Keratinocyte (primary cell): ENCODE measurements at regions not wholly inside any gene's neighbourhood (a gene's known extent, or its start where the extent isn't known, plus 50 kb on each side); places are given as distances from the start of the nearest gene placed in this dataset.

ENCODE experiments used
- DNase-seq: peaks from one replicate; pipeline ENCODE4 v3.0.0-alpha.2; 2011; ENCODE audit warnings: low read depth, missing footprints, low spot score
- FAIRE-seq: peaks from 2 replicates; lab custom pipeline; 2011; peaks lifted over from hg19 to GRCh38; lab: Jason Lieb, UNC
- H2AFZ ChIP-seq: 2 replicates; pipeline ENCODE4 v1.6.0; 2012; ENCODE audit warnings: low read length, control low read depth, inconsistent platforms; ENCODE audit not compliant: control insufficient read depth
- H3K27ac ChIP-seq: 2 replicates; pipeline ENCODE4 v1.5.1; 2011; ENCODE audit warnings: low read length; ENCODE audit not compliant: control insufficient read depth, insufficient read depth
- H3K27me3 ChIP-seq: 3 replicates; pipeline ENCODE4 v1.6.0; 2011; ENCODE audit warnings: low read length; ENCODE audit not compliant: control insufficient read depth, insufficient read depth; ENCODE audit errors: extremely low read depth
- H3K36me3 ChIP-seq, 2 experiments: 2 replicates in 1 of 2; 3 replicates in 1 of 2; pipeline ENCODE4 v1.5.1; 2011; ENCODE audit warnings: low read length in 2 of 2, mild to moderate bottlenecking in 1 of 2; ENCODE audit not compliant: control insufficient read depth in 2 of 2, insufficient read depth in 2 of 2; ENCODE audit errors: extremely low read depth in 1 of 2
- H3K4me1 ChIP-seq: 3 replicates; pipeline ENCODE4 v1.5.1; 2011; ENCODE audit warnings: low read length; ENCODE audit not compliant: control insufficient read depth, insufficient read depth; ENCODE audit errors: extremely low read depth
- H3K4me2 ChIP-seq: 3 replicates; pipeline ENCODE4 v1.6.0; 2011; ENCODE audit warnings: low read depth, low read length; ENCODE audit not compliant: control insufficient read depth, insufficient read depth; ENCODE audit errors: extremely low read depth
- H3K4me3 ChIP-seq, 3 experiments: fragments of 200-600 bp in 1 of 3; sonication (generic) in 1 of 3; 2 replicates in 2 of 3; 3 replicates in 1 of 3; pipeline ENCODE4 v1.5.1; 2011 to 2016; ENCODE audit warnings: low read length in 3 of 3, mild to moderate bottlenecking in 3 of 3, control low read depth in 2 of 3, inconsistent platforms in 1 of 3, low read depth in 1 of 3, mixed read lengths in 1 of 3, mixed run types in 1 of 3, moderate library complexity in 1 of 3; ENCODE audit not compliant: control insufficient read depth in 2 of 3, insufficient read depth in 2 of 3; ENCODE audit errors: extremely low read depth in 1 of 3
- H3K79me2 ChIP-seq: 2 replicates; pipeline ENCODE4 v1.6.0; 2012; ENCODE audit warnings: low read length; ENCODE audit not compliant: control insufficient read depth, insufficient read depth
- H3K9ac ChIP-seq: 3 replicates; pipeline ENCODE4 v1.6.0; 2011; ENCODE audit warnings: low read length; ENCODE audit not compliant: control insufficient read depth, insufficient read depth; ENCODE audit errors: extremely low read depth
- H3K9me1 ChIP-seq: 3 replicates; pipeline ENCODE4 v1.6.0; 2011; ENCODE audit warnings: low read length; ENCODE audit not compliant: control insufficient read depth, insufficient read depth; ENCODE audit errors: extremely low read depth
- H3K9me3 ChIP-seq: 2 replicates; pipeline ENCODE4 v1.5.1; 2012; ENCODE audit warnings: low read depth, low read length; ENCODE audit not compliant: control insufficient read depth
- H4K20me1 ChIP-seq: 3 replicates; pipeline ENCODE4 v1.6.0; 2011; ENCODE audit warnings: low read length; ENCODE audit not compliant: control insufficient read depth, insufficient read depth; ENCODE audit errors: extremely low read depth
- CTCF ChIP-seq, 3 experiments: IDR thresholded peaks in 1 of 3; conservative IDR thresholded peaks in 1 of 3; optimal IDR thresholded peaks in 1 of 3; 2 replicates in 2 of 3; 3 replicates in 1 of 3; pipeline versions ENCODE3 to v1.5.1; 2011; ENCODE audit warnings: low read length in 3 of 3, mild to moderate bottlenecking in 3 of 3, moderate library complexity in 2 of 3, control low read depth in 1 of 3, inconsistent platforms in 1 of 3; ENCODE audit not compliant: insufficient read depth in 2 of 3; ENCODE audit errors: extremely low read depth in 1 of 3
- EZH2 ChIP-seq: IDR thresholded peaks from one replicate; pipeline ENCODE4 v1.6.1; 2012; ENCODE audit warnings: inconsistent platforms, mild to moderate bottlenecking, low read length, moderate library complexity
- dilution Hi-C: fragments of 300-500 bp; cut with MboI; formaldehyde crosslinking; loops from one replicate; pipeline ENCODE4 v1.7.0; 2020; ENCODE audit warnings: low sequenced_read_pairs; ENCODE audit not compliant: extremely low pct_ligation_motif_present

- peaks cover 2% of the 10 kb centered on the region for H3K9me3 ChIP-seq
- H4K20me1 ChIP-seq: no peaks in the 10 kb centered on the region
- H3K9ac ChIP-seq: no peak overlapping the region
- dilution Hi-C loops: no loop called here
- no peaks in the 10 kb centered on the region for H3K79me2 ChIP-seq
- no peak overlapping the region for H2AFZ ChIP-seq
- H3K36me3 ChIP-seq: no peaks in the 10 kb centered on the region
- no peak for DNase-seq
- no peak overlapping the region for H3K27ac ChIP-seq
- TF ChIP-seq CTCF (optimal IDR thresholded peaks at IDR 0.05 in 1 of 3, IDR thresholded peaks at IDR 0.05 in 1 of 3, conservative IDR thresholded peaks at IDR 0.05 in 1 of 3; ENCODE audit: extremely low read depth in 1 of 3, insufficient read depth in 2 of 3, low read length in 3 of 3): no peak
- TF ChIP-seq EZH2: no peak
- H3K4me1 ChIP-seq: no peaks in the 10 kb centered on the region
- FAIRE-seq: no peak
- H3K4me2 ChIP-seq: no peak overlapping the region
- H3K27me3 ChIP-seq: no peaks in the 10 kb centered on the region
- no peak overlapping the region for H3K4me3 ChIP-seq
- H3K9me1 ChIP-seq: no peaks in the 10 kb centered on the region
These were observed 983.4 kb downstream of the TMEM121 start for GRCh38 chr14:106509807-106510206.

GRCh38 chr14:106511006-106511799, 984.8 kb downstream of the TMEM121 start:
- Histone ChIP-seq H4K20me1 (no peaks in the 10 kb centered on the region), H3K4me2 (no peak overlapping the region), H3K27me3 (no peaks in the 10 kb centered on the region), H3K36me3 (no peaks in the 10 kb centered on the region), H3K9me1 (no peaks in the 10 kb centered on the region), H3K27ac (no peak overlapping the region), H3K9ac (no peak overlapping the region), H3K4me3 (no peak overlapping the region), H2AFZ (no peak overlapping the region), H3K4me1 (no peaks in the 10 kb centered on the region), H3K79me2 (no peaks in the 10 kb centered on the region), H3K9me3 (peaks cover 4% of the 10 kb centered on the region)
- dilution Hi-C loops: no loop called here
- DNase-seq: no peak
- no peak for TF ChIP-seq EZH2
- no peak for TF ChIP-seq CTCF (optimal IDR thresholded peaks at IDR 0.05 in 1 of 3, IDR thresholded peaks at IDR 0.05 in 1 of 3, conservative IDR thresholded peaks at IDR 0.05 in 1 of 3; ENCODE audit: extremely low read depth in 1 of 3, insufficient read depth in 2 of 3, low read length in 3 of 3)
- no peak for FAIRE-seq
